Transverse colon (tissue), 3 donors: ENCODE measurements at regions not wholly inside any gene's neighbourhood (a gene's known extent, or its start where the extent isn't known, plus 50 kb on each side); places are given as distances from the start of the nearest gene placed in this dataset.

Source experiments
- EP300 ChIP-seq: sonication (generic); formaldehyde crosslinking; IDR thresholded peaks from one replicate; pipeline ENCODE4 v1.6.1; 2017; ENCODE audit warnings: antibody characterized with exemption, low read depth
- TF ChIP-seq, protein P1 (sequence below), 5 experiments: fragments of 200-600 bp in 3 of 5; fragments of 450-650 bp in 2 of 5; sonication (generic) in 3 of 5; IDR thresholded peaks; 1 replicate in 2 of 5; 2 replicates in 3 of 5; pipeline ENCODE4 v1.5.1; 2016 to 2017; ENCODE audit warnings: antibody characterized with exemption in 5 of 5, inconsistent platforms in 3 of 5, mild to moderate bottlenecking in 2 of 5, moderate library complexity in 1 of 5

DNA sequence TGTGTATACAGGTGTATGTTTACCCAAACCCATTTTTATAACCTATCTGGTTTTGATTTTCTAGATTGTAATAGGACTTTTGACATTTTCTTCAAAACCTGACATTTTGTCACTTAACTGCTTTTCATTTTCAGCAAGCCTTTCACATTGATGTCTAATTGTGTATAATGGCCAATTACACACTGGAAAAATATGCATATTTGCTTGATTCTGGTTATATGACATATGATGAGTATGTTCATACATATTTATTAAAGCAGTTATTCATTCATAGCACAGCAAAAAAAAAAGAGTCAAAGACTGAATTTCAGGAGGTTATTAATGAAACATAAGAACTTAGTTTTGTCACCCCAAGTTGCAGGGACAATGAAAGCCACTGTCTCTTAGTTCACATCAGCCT, 307.7 kb upstream of the TNP1 start:
- TF ChIP-seq, protein P1, sequence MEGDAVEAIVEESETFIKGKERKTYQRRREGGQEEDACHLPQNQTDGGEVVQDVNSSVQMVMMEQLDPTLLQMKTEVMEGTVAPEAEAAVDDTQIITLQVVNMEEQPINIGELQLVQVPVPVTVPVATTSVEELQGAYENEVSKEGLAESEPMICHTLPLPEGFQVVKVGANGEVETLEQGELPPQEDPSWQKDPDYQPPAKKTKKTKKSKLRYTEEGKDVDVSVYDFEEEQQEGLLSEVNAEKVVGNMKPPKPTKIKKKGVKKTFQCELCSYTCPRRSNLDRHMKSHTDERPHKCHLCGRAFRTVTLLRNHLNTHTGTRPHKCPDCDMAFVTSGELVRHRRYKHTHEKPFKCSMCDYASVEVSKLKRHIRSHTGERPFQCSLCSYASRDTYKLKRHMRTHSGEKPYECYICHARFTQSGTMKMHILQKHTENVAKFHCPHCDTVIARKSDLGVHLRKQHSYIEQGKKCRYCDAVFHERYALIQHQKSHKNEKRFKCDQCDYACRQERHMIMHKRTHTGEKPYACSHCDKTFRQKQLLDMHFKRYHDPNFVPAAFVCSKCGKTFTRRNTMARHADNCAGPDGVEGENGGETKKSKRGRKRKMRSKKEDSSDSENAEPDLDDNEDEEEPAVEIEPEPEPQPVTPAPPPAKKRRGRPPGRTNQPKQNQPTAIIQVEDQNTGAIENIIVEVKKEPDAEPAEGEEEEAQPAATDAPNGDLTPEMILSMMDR (IDR thresholded peaks at IDR 0.05), result no peak
- TF ChIP-seq EP300, result no peak
